Breast epithelium (tissue), 3 donors: ENCODE measurements at regions not wholly inside any gene's neighbourhood (a gene's known extent, or its start where the extent isn't known, plus 50 kb on each side); places are given as distances from the start of the nearest gene placed in this dataset.
"Not testable (repeated sequence)": the region's sequence is repeated elsewhere in the genome, so short reads cannot be mapped to it uniquely, and the experiment has no call there.

Source experiments
- CTCF ChIP-seq, 3 donors: fragments of 450-650 bp; IDR thresholded peaks; one replicate each; pipeline ENCODE4 v1.5.1; 2016 to 2017; ENCODE audit warnings: antibody characterized with exemption in 3 of 3, mild to moderate bottlenecking in 3 of 3, moderate library complexity in 3 of 3
- POLR2A ChIP-seq: fragments of 450-650 bp; IDR thresholded peaks from one replicate; pipeline ENCODE4 v1.6.1; 2016; ENCODE audit warnings: antibody characterized with exemption, mild to moderate bottlenecking, moderate library complexity

DNA sequence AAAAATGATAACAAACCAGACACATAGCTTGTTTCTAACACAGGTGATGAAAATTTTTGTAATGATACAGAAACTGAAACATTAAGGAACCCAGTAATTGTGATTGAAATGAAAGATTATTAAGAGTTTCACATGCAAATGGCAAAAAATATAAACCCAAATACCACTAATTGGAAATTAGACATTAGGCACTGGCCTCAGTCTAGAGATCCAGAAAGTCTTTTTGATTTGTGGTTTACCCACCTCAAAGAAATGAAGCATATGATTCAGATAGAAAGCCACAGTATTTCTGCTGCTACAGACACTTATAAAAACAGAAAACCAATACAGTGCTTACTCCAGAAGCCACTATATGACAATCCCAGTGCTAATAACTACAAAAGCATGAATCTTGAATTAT, 83.7 kb upstream of the ZNF519 start:
- not testable (repeated sequence) for TF ChIP-seq POLR2A; CTCF (IDR thresholded peaks at IDR 0.05)
